HepG2 (cell line): ENCODE measurements at regions not wholly inside any gene's neighbourhood (a gene's known extent, or its start where the extent isn't known, plus 50 kb on each side); places are given as distances from the start of the nearest gene placed in this dataset.
A peak's percentile ranks its signal among the peaks of the same experiment; 100 is the strongest.
"Not testable (repeated sequence)": the region's sequence is repeated elsewhere in the genome, so short reads cannot be mapped to it uniquely, and the experiment has no call there.

Experiments
- ATAC-seq: fragments of 200-7000 bp; cut with Tn5 transposase; 3 replicates; pipeline ENCODE4 v1.9.1; 2020; ENCODE audit warnings: mild to moderate bottlenecking, moderate library complexity
- BruUV-seq: library from RNA; stranded (reverse); fragments of 400-500 nt; replicated peaks from 2 replicates; lab custom pipeline; 2021; lab: Mats Ljungman, UMichigan
- CTCF ChIA-PET: fragments of 300-600 bp; formaldehyde crosslinking; extraction: SDS; loops from one replicate; lab custom pipeline; 2021; ENCODE audit warnings: low total read pairs, inconsistent platforms, low intra/inter-chr PET ratio; lab: Yijun Ruan, JAX
- POLR2A ChIA-PET: fragments of 350-600 bp; sonication (Branson Sonifier 250); formaldehyde crosslinking; loops from one replicate; lab custom pipeline; 2020; ENCODE audit warnings: antibody characterized with exemption, inconsistent platforms; lab: Yijun Ruan, JAX
- DNase-seq: peaks from one replicate; pipeline ENCODE4 v3.0.0-alpha.2; 2015; ENCODE audit warnings: low spot score
- FAIRE-seq: peaks from 3 replicates; lab custom pipeline; 2011; peaks lifted over from hg19 to GRCh38; lab: Jason Lieb, UNC
- H2AFZ ChIP-seq: one replicate; pipeline ENCODE4 v1.6.1; 2011; ENCODE audit warnings: low read length, inconsistent platforms
- H3K27ac ChIP-seq: fragments of 300-600 bp; 3 replicates; pipeline ENCODE4 v1.8.0; 2011; ENCODE audit warnings: mixed run types, mild to moderate bottlenecking, mixed read lengths, low read length, inconsistent platforms; ENCODE audit not compliant: insufficient read depth; ENCODE audit errors: extremely low read length
- H3K27me3 ChIP-seq, 2 experiments: fragments of 200-600 bp in 1 of 2; 2 replicates in 1 of 2; 3 replicates in 1 of 2; pipeline versions ENCODE4 v1.6.0 to v1.8.0; 2011; ENCODE audit warnings: low read length in 2 of 2, mild to moderate bottlenecking in 2 of 2, moderate library complexity in 2 of 2, inconsistent platforms in 1 of 2; ENCODE audit not compliant: insufficient read depth in 2 of 2, control insufficient read depth in 1 of 2
- H3K36me3 ChIP-seq, 2 experiments: fragments of 200-600 bp in 1 of 2; replicated peaks in 1 of 2; 2 replicates in 1 of 2; 3 replicates in 1 of 2; pipeline versions ENCODE4 v1.5.1 to v1.8.0; 2011; ENCODE audit warnings: low read length in 2 of 2, inconsistent platforms in 1 of 2; ENCODE audit not compliant: insufficient read depth in 2 of 2, control insufficient read depth in 1 of 2
- H3K4me1 ChIP-seq: 2 replicates; pipeline ENCODE4 v1.5.1; 2012; ENCODE audit warnings: low read length, inconsistent platforms; ENCODE audit not compliant: insufficient read depth
- H3K4me2 ChIP-seq: 2 replicates; pipeline ENCODE4 v1.6.0; 2011; ENCODE audit warnings: low read depth, low read length, inconsistent platforms
- H3K4me3 ChIP-seq, 3 experiments: fragments of 200-600 bp in 1 of 3; sonication (generic), shearing (Covaris generic) in 1 of 3; replicated peaks in 1 of 3; 2 replicates each; pipeline ENCODE4 v1.5.1; 2011 to 2016; ENCODE audit warnings: low read length in 3 of 3, inconsistent platforms in 2 of 3, low read depth in 2 of 3, mild to moderate bottlenecking in 2 of 3, control low read depth in 1 of 3, mixed read lengths in 1 of 3; ENCODE audit not compliant: insufficient read depth in 1 of 3
- H3K79me2 ChIP-seq: one replicate; pipeline ENCODE4 v1.6.1; 2011; ENCODE audit warnings: low read length, inconsistent platforms; ENCODE audit not compliant: insufficient read depth
- H3K9ac ChIP-seq: 2 replicates; pipeline ENCODE4 v1.6.0; 2011; ENCODE audit warnings: mild to moderate bottlenecking, low read depth, low read length, inconsistent platforms; ENCODE audit not compliant: insufficient read depth
- H3K9me3 ChIP-seq: 2 replicates; pipeline ENCODE4 v1.5.1; 2012; ENCODE audit warnings: mild to moderate bottlenecking, low read length
- H4K20me1 ChIP-seq: 2 replicates; pipeline ENCODE4 v1.6.0; 2011; ENCODE audit warnings: inconsistent platforms, mild to moderate bottlenecking, low read length, moderate library complexity; ENCODE audit not compliant: insufficient read depth
- WGBS: methylation state at CpG from one replicate; pipeline ENCODE4 v1.1.6; 2017; ENCODE audit warnings: low lambda C conversion rate; 5-methylcytosine and 5-hydroxymethylcytosine counted together
- in situ Hi-C: cut with HindIII; loops from 2 replicates; pipeline ENCODE4 v1.10.0; 2017; ENCODE audit warnings: low pct_unique_long_range_greater_than_20kb; ENCODE audit not compliant: extremely low pct_ligation_motif_present
- intact Hi-C: fragments of 100-400 bp; cut with micrococcal nuclease; formaldehyde crosslinking; loops from one replicate; pipeline ENCODE4 v1.10.0; 2022; ENCODE audit not compliant: unreplicated experiment

GRCh38 chrX:63209645-63210044 lies 141.5 kb downstream of the SPIN4 start:
- ATAC-seq, result peak; percentile 83
- FAIRE-seq, CTCF ChIA-PET, POLR2A ChIA-PET, H3K4me1 ChIP-seq, DNase-seq, H3K27me3 ChIP-seq, H4K20me1 ChIP-seq, H2AFZ ChIP-seq, in situ Hi-C loops, H3K36me3 ChIP-seq, H3K4me2 ChIP-seq, BruUV-seq, H3K79me2 ChIP-seq, intact Hi-C loops, H3K27ac ChIP-seq, H3K4me3 ChIP-seq, H3K9ac ChIP-seq, H3K9me3 ChIP-seq: not testable (repeated sequence)
- WGBS, result no CpG with 5 or more reads among the region's 1 CpG

GRCh38 chrX:63209128-63209527 lies 142.0 kb downstream of the SPIN4 start:
- FAIRE-seq, result not testable (repeated sequence)

GRCh38 chrX:63204266-63205074 lies 146.7 kb downstream of the SPIN4 start:
- in situ Hi-C loops, H3K27ac ChIP-seq, CTCF ChIA-PET, H3K27me3 ChIP-seq, H2AFZ ChIP-seq, H3K4me2 ChIP-seq, intact Hi-C loops, H3K79me2 ChIP-seq, BruUV-seq, H3K4me3 ChIP-seq, H4K20me1 ChIP-seq, H3K36me3 ChIP-seq, H3K4me1 ChIP-seq, H3K9me3 ChIP-seq, DNase-seq, POLR2A ChIA-PET, FAIRE-seq, H3K9ac ChIP-seq: not testable (repeated sequence)
- peak; percentile 55 for ATAC-seq
- no CpG with 5 or more reads among the region's 7 CpGs for WGBS

More at GRCh38 chrX:63209128-63209527, 142.0 kb downstream of the SPIN4 start:
- peak; percentile 74 for ATAC-seq
- H2AFZ ChIP-seq, H3K27me3 ChIP-seq, DNase-seq, intact Hi-C loops, H3K36me3 ChIP-seq, H3K79me2 ChIP-seq, H3K4me1 ChIP-seq, POLR2A ChIA-PET, H3K9me3 ChIP-seq, H3K4me3 ChIP-seq, H3K9ac ChIP-seq, H3K4me2 ChIP-seq, in situ Hi-C loops, H3K27ac ChIP-seq, H4K20me1 ChIP-seq, BruUV-seq, CTCF ChIA-PET: not testable (repeated sequence)
- no CpG with 5 or more reads among the region's 4 CpGs for WGBS

GRCh38 chrX:63201987-63202386 lies 149.1 kb downstream of the SPIN4 start:
- H4K20me1 ChIP-seq, H3K4me2 ChIP-seq, H3K4me3 ChIP-seq, H3K79me2 ChIP-seq, H3K9ac ChIP-seq, H2AFZ ChIP-seq, POLR2A ChIA-PET, CTCF ChIA-PET, FAIRE-seq, ATAC-seq, H3K9me3 ChIP-seq, BruUV-seq, intact Hi-C loops, H3K36me3 ChIP-seq, H3K27me3 ChIP-seq, H3K4me1 ChIP-seq, H3K27ac ChIP-seq, DNase-seq, in situ Hi-C loops: not testable (repeated sequence)
- WGBS, result no CpG with 5 or more reads among the region's 4 CpGs
